ENCODE measurements at regions not wholly inside any gene's neighbourhood (a gene's known extent, or its start where the extent isn't known, plus 50 kb on each side); places are given as distances from the start of the nearest gene placed in this dataset.
"Not testable (repeated sequence)": the region's sequence is repeated elsewhere in the genome, so short reads cannot be mapped to it uniquely, and the experiment has no call there.

DNA sequence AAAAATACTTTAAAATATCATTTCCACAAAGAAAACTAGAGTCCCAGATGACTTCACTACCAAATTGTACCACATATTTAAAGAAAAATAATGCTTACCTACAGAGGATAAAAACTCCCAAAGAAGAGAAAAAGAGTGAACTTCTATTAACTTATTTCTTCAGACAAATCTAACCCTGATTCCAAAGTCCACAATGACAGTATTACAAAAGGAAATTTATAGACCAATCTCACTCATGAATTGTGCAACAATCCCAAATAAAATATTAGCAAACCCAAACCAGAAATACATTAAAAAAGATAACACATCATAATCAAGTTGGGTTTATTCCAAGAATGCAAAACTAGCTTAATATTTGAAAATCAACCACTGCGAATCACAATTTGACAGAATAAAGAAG lies 161.4 kb upstream of the GALNT2 start:
- Histone ChIP-seq H3K27me3 (ENCODE audit: insufficient read depth, low read depth, severe bottlenecking) (no peaks in the 10 kb centered on the region), H3K36me3 (no peaks in the 10 kb centered on the region), H3K9me3 (ENCODE audit: severe bottlenecking) (no peaks in the 10 kb centered on the region), H3K4me3 (ENCODE audit: low read depth, low read length) (no peak overlapping the region), H3K27ac (no peak overlapping the region)
- DNase-seq: no peak
- TF ChIP-seq, protein P1, sequence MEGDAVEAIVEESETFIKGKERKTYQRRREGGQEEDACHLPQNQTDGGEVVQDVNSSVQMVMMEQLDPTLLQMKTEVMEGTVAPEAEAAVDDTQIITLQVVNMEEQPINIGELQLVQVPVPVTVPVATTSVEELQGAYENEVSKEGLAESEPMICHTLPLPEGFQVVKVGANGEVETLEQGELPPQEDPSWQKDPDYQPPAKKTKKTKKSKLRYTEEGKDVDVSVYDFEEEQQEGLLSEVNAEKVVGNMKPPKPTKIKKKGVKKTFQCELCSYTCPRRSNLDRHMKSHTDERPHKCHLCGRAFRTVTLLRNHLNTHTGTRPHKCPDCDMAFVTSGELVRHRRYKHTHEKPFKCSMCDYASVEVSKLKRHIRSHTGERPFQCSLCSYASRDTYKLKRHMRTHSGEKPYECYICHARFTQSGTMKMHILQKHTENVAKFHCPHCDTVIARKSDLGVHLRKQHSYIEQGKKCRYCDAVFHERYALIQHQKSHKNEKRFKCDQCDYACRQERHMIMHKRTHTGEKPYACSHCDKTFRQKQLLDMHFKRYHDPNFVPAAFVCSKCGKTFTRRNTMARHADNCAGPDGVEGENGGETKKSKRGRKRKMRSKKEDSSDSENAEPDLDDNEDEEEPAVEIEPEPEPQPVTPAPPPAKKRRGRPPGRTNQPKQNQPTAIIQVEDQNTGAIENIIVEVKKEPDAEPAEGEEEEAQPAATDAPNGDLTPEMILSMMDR (IDR thresholded peaks at IDR 0.05; ENCODE audit: low read depth, low read length): no peak

DNA sequence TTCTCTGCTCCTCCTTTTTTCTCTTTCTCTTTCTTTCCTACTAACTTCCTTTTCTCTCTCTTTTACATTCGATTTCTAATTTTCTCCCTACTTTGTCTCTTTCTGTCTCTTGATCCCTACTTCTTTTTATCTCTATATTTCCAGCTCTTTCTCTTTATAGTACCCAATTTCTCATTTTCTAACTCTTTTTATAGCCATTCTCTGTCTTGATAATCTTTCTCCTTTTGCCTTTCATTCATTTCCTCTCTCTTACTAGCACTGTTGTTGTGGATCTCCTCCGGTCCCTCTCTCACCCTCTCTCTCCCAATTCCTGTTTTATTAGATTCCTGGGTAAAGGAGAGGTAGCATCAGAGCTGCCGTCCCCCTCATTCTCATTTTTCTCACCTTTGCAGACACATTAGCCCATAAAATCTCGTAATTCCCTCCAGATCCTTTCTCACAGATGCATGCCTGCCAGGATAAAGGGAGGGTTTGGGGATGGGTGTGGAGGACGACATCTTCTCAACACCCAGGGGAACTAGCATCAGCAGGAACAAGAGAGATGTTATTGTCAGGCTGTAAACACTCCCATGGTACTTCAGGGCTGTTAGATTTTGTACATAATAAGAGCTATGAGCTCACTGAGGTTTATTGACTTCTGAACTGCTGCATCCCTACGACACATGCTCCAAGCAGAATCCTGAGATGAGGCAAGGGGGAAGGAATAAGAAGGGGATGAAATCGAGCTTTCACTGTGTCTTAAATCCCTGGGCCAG lies 159.0 kb upstream of the GALNT2 start:
- Histone ChIP-seq H3K27me3 (ENCODE audit: insufficient read depth, low read depth, severe bottlenecking) (no peaks in the 10 kb centered on the region), H3K9me3 (ENCODE audit: severe bottlenecking) (no peaks in the 10 kb centered on the region), H3K27ac (no peak overlapping the region), H3K36me3 (no peaks in the 10 kb centered on the region), H3K4me3 (ENCODE audit: low read depth, low read length) (no peak overlapping the region)
- no peak for DNase-seq
- TF ChIP-seq, protein P1 (IDR thresholded peaks at IDR 0.05; ENCODE audit: low read depth, low read length): no peak

DNA sequence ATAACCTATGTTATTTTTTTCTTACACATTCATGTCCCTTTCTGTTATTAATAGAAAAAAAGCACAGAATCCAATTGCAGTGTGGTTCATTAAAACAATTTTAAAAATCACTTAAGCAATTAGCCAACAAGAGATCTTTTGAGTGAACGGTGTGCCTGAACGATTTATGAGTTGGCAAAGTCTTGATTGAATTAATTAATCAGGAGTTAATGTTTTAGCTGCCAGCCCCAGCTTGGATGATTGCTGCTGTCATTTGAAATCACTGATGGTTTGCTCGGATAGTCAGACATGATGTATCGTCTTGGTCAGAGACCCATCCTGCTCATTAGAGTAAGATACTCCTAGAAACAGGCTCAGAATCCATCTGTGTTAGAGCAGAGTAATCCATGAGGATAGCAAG lies 158.3 kb upstream of the GALNT2 start:
- TF ChIP-seq, protein P1 (IDR thresholded peaks at IDR 0.05; ENCODE audit: low read depth, low read length): no peak
- Histone ChIP-seq H3K4me3 (ENCODE audit: low read depth, low read length) (no peak overlapping the region), H3K36me3 (no peaks in the 10 kb centered on the region), H3K27ac (no peak overlapping the region), H3K9me3 (ENCODE audit: severe bottlenecking) (no peaks in the 10 kb centered on the region), H3K27me3 (ENCODE audit: insufficient read depth, low read depth, severe bottlenecking) (no peaks in the 10 kb centered on the region)
- DNase-seq: no peak

DNA sequence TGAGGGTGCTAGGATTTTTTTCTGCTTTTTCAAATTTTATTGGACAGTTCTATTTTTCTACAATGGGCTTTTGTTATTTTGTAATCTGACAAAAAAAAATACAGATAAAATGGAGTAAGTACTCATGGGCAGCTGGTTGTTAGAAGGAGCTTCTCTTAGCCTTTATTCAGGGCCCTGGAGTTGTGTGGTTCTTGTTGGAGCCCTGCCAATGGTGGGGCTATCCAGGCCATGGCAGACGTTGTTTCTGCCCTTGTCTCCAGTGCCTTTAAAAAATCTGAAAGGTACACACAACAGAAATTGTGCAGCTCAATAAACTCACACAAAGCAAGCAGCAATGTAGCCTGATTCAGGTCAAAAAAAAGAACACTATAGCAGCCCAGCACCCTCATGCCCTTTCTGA lies 153.5 kb upstream of the GALNT2 start:
- TF ChIP-seq, protein P1 (IDR thresholded peaks at IDR 0.05; ENCODE audit: low read depth, low read length): no peak
- Histone ChIP-seq H3K9me3 (ENCODE audit: severe bottlenecking) (no peaks in the 10 kb centered on the region), H3K36me3 (no peaks in the 10 kb centered on the region), H3K27ac (no peak overlapping the region), H3K4me3 (ENCODE audit: low read depth, low read length) (no peak overlapping the region), H3K27me3 (ENCODE audit: insufficient read depth, low read depth, severe bottlenecking) (no peaks in the 10 kb centered on the region)
- DNase-seq: no peak

DNA sequence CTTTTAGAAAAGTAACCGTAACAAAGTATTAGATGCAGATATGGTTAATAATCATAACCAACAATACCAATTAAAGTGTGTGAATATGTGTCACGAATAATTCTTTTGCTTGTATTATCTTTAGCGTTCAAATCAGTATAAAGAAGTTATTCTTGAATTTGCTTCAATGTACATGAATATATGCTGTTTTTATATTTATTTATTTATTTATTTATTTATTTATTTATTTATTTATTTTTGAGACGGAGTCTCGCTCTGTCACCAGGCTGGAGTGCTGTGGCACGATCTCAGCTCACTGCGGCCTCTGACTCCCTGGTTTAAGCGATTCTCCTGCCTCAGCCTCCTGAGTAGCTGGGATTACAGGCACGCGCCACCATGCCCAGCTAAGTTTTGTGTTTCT lies 147.6 kb upstream of the GALNT2 start:
- not testable (repeated sequence) for DNase-seq; H3K4me3 ChIP-seq (ENCODE audit: low read depth, low read length); H3K27me3 ChIP-seq (ENCODE audit: insufficient read depth, low read depth, severe bottlenecking); H3K9me3 ChIP-seq (ENCODE audit: severe bottlenecking); H3K27ac ChIP-seq; H3K36me3 ChIP-seq

DNA sequence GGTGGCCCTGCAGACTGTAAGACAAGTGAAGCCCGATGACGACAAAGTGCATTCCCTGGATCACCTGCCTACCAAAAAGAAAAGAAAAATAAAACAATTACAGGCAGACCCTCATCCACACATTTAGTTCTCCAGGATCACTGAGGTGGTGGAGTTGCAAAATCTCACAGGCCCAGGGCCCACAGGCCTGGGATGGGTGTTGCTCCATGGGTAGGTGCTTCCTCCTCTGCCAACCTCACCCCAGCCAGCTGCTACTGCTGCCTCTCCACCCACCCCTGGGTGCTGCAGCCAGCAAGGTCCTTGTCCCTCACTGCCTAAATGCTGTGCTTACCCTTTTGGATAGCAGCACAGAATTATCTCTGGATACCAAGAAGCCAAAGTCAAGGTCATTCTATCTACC lies 146.4 kb upstream of the GALNT2 start:
- H3K27ac ChIP-seq: no peak overlapping the region
- H3K27me3 ChIP-seq (ENCODE audit: insufficient read depth, low read depth, severe bottlenecking): no peaks in the 10 kb centered on the region
- H3K9me3 ChIP-seq (ENCODE audit: severe bottlenecking): no peaks in the 10 kb centered on the region
- no peak for DNase-seq
- TF ChIP-seq, protein P1 (IDR thresholded peaks at IDR 0.05; ENCODE audit: low read depth, low read length): no peak
- no peak overlapping the region for H3K4me3 ChIP-seq (ENCODE audit: low read depth, low read length)
- no peaks in the 10 kb centered on the region for H3K36me3 ChIP-seq

Measured in WERI-Rb-1 (cell line).